MM.1S (cell line): ENCODE measurements at regions not wholly inside any gene's neighbourhood (a gene's known extent, or its start where the extent isn't known, plus 50 kb on each side); places are given as distances from the start of the nearest gene placed in this dataset.

ENCODE experiments used
- CTCF ChIP-seq: fragments of 300-600 bp; sonication (generic); IDR thresholded peaks from 2 replicates; pipeline ENCODE4 v1.5.1; 2016; ENCODE audit warnings: antibody characterized with exemption, low read length, mixed read lengths
- EZH2 ChIP-seq: fragments of 300-600 bp; sonication (generic); optimal IDR thresholded peaks from 2 replicates; pipeline ENCODE3; 2017; ENCODE audit warnings: low read depth, mild to moderate bottlenecking, antibody characterized with exemption, low read length, mixed read lengths
- EZH2phosphoT487 ChIP-seq: fragments of 300-600 bp; sonication (generic); IDR thresholded peaks from 2 replicates; pipeline ENCODE4 v1.6.1; 2018; ENCODE audit warnings: antibody characterized with exemption, low read length

- TF ChIP-seq CTCF (no peak), EZH2 (no peak), EZH2phosphoT487 (no peak)
Observed at GRCh38 chr15:91635080-91635479, 218.4 kb upstream of the SLCO3A1 start.
